ENCODE measurements at regions not wholly inside any gene's neighbourhood (a gene's known extent, or its start where the extent isn't known, plus 50 kb on each side); places are given as distances from the start of the nearest gene placed in this dataset.

DNA sequence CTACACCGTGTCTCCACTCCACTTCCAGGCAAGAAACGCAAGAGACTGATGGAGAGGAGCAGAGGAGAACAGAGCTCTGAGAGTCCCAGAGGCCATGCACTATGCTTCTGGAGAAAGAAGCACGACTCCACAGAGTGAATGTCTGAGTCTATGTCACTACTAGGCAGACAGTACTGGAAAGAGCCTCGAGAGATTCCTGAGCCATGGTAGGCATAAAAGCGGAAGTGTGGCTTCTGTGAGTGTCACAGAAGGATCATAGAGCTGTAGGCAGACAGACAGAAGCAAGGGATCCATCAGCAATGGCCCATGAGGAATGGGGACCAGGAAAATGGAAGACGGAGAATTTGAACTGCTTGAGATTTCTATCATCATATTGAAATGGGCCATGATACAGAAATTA lies 542.6 kb downstream of the ZEB2 start:
- H3K27me3 ChIP-seq (ENCODE audit: control insufficient read depth in 2 of 2, insufficient read depth in 2 of 2, low read length in 2 of 2): no peaks in the 10 kb centered on the region
- intact Hi-C loops (cut with micrococcal nuclease): no loop called here
- FAIRE-seq (no peak), ATAC-seq (peak; percentile 56; the same call in 2 of the 3 replicates), DNase-seq (ENCODE audit: extremely low read depth in 1 of 4, low spot score in 3 of 4) (no peak)
- no peak overlapping the region for H3K4me2 ChIP-seq (ENCODE audit: insufficient read depth, low read length)
- ChIA-PET CTCF (ENCODE audit: low intra/inter-chr PET ratio) (no interaction called here), POLR2A (no interaction called here)
- TF ChIP-seq, protein P1, sequence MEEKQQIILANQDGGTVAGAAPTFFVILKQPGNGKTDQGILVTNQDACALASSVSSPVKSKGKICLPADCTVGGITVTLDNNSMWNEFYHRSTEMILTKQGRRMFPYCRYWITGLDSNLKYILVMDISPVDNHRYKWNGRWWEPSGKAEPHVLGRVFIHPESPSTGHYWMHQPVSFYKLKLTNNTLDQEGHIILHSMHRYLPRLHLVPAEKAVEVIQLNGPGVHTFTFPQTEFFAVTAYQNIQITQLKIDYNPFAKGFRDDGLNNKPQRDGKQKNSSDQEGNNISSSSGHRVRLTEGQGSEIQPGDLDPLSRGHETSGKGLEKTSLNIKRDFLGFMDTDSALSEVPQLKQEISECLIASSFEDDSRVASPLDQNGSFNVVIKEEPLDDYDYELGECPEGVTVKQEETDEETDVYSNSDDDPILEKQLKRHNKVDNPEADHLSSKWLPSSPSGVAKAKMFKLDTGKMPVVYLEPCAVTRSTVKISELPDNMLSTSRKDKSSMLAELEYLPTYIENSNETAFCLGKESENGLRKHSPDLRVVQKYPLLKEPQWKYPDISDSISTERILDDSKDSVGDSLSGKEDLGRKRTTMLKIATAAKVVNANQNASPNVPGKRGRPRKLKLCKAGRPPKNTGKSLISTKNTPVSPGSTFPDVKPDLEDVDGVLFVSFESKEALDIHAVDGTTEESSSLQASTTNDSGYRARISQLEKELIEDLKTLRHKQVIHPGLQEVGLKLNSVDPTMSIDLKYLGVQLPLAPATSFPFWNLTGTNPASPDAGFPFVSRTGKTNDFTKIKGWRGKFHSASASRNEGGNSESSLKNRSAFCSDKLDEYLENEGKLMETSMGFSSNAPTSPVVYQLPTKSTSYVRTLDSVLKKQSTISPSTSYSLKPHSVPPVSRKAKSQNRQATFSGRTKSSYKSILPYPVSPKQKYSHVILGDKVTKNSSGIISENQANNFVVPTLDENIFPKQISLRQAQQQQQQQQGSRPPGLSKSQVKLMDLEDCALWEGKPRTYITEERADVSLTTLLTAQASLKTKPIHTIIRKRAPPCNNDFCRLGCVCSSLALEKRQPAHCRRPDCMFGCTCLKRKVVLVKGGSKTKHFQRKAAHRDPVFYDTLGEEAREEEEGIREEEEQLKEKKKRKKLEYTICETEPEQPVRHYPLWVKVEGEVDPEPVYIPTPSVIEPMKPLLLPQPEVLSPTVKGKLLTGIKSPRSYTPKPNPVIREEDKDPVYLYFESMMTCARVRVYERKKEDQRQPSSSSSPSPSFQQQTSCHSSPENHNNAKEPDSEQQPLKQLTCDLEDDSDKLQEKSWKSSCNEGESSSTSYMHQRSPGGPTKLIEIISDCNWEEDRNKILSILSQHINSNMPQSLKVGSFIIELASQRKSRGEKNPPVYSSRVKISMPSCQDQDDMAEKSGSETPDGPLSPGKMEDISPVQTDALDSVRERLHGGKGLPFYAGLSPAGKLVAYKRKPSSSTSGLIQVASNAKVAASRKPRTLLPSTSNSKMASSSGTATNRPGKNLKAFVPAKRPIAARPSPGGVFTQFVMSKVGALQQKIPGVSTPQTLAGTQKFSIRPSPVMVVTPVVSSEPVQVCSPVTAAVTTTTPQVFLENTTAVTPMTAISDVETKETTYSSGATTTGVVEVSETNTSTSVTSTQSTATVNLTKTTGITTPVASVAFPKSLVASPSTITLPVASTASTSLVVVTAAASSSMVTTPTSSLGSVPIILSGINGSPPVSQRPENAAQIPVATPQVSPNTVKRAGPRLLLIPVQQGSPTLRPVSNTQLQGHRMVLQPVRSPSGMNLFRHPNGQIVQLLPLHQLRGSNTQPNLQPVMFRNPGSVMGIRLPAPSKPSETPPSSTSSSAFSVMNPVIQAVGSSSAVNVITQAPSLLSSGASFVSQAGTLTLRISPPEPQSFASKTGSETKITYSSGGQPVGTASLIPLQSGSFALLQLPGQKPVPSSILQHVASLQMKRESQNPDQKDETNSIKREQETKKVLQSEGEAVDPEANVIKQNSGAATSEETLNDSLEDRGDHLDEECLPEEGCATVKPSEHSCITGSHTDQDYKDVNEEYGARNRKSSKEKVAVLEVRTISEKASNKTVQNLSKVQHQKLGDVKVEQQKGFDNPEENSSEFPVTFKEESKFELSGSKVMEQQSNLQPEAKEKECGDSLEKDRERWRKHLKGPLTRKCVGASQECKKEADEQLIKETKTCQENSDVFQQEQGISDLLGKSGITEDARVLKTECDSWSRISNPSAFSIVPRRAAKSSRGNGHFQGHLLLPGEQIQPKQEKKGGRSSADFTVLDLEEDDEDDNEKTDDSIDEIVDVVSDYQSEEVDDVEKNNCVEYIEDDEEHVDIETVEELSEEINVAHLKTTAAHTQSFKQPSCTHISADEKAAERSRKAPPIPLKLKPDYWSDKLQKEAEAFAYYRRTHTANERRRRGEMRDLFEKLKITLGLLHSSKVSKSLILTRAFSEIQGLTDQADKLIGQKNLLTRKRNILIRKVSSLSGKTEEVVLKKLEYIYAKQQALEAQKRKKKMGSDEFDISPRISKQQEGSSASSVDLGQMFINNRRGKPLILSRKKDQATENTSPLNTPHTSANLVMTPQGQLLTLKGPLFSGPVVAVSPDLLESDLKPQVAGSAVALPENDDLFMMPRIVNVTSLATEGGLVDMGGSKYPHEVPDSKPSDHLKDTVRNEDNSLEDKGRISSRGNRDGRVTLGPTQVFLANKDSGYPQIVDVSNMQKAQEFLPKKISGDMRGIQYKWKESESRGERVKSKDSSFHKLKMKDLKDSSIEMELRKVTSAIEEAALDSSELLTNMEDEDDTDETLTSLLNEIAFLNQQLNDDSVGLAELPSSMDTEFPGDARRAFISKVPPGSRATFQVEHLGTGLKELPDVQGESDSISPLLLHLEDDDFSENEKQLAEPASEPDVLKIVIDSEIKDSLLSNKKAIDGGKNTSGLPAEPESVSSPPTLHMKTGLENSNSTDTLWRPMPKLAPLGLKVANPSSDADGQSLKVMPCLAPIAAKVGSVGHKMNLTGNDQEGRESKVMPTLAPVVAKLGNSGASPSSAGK (IDR thresholded peaks at IDR 0.05): no peak
- peak; percentile 94 for TF ChIP-seq SPI1 (IDR thresholded peaks at IDR 0.05; ENCODE audit: borderline replicate concordance, low read depth, low read length)
- H2AFZ ChIP-seq (ENCODE audit: low read depth, low read length): peak overlapping the region; percentile 61; the same call in 1 of the 2 replicates
- no peaks in the 10 kb centered on the region for H3K9me1 ChIP-seq (ENCODE audit: control insufficient read depth, insufficient read depth, low read length)
- 24% methylated on average over 6 of the region's 6 CpGs for WGBS (ENCODE audit: insufficient coverage, low coverage, missing lambda C conversion rate)
- no peaks in the 10 kb centered on the region for H3K79me2 ChIP-seq (ENCODE audit: control insufficient read depth, insufficient read depth, low read length)
- H3K9me3 ChIP-seq (replicated peaks; ENCODE audit: control insufficient read depth, insufficient read depth, low read depth, low read length): no peaks in the 10 kb centered on the region
- in situ Hi-C loops (cut with MboI): no loop called here
- H3K4me3 ChIP-seq: no peak overlapping the region
- BruUV-seq (replicated peaks): no TSS peak
- H3K4me1 ChIP-seq (replicated peaks in 1 of 2; ENCODE audit: control insufficient read depth in 2 of 2, insufficient read depth in 2 of 2, low read length in 2 of 2): no peaks in the 10 kb centered on the region
- H3K36me3 ChIP-seq (ENCODE audit: control insufficient read depth, insufficient read depth, low read length): no peaks in the 10 kb centered on the region
- H4K20me1 ChIP-seq (replicated peaks; ENCODE audit: control insufficient read depth, insufficient read depth, low read length): no peaks in the 10 kb centered on the region
- no peak overlapping the region for H3K27ac ChIP-seq (ENCODE audit: extremely low read depth, low read depth, low read length)
- H3K9ac ChIP-seq (ENCODE audit: insufficient read depth in 1 of 2, low read depth in 2 of 2, low read length in 2 of 2): no peak overlapping the region
